ENCODE measurements at regions not wholly inside any gene's neighbourhood (a gene's known extent, or its start where the extent isn't known, plus 50 kb on each side); places are given as distances from the start of the nearest gene placed in this dataset.

DNA sequence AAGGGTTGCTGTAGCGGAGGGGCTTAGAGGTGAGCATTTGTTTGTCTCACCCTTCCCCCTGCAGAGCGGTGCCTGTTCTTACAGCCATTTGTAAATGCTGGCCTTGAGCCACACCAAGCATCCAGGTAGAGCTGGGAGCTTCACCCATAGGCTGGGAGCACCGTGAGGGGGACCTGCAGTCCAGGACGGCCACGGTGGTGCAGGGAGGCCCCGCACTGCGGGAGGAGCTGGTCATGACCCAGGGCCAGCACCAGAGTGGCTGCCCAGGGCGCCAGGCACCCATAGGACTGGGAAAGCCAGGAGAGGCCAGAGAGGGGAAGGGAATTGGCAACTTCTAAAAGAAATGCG is 197.3 kb upstream of the ADAMTS16 start:
- TF ChIP-seq POLR2AphosphoS5 (IDR thresholded peaks at IDR 0.05) (no peak), EP300 (IDR thresholded peaks at IDR 0.05) (no peak), POLR2A (IDR thresholded peaks at IDR 0.05; ENCODE audit: low read depth) (no peak)
- TF ChIP-seq, protein P1, sequence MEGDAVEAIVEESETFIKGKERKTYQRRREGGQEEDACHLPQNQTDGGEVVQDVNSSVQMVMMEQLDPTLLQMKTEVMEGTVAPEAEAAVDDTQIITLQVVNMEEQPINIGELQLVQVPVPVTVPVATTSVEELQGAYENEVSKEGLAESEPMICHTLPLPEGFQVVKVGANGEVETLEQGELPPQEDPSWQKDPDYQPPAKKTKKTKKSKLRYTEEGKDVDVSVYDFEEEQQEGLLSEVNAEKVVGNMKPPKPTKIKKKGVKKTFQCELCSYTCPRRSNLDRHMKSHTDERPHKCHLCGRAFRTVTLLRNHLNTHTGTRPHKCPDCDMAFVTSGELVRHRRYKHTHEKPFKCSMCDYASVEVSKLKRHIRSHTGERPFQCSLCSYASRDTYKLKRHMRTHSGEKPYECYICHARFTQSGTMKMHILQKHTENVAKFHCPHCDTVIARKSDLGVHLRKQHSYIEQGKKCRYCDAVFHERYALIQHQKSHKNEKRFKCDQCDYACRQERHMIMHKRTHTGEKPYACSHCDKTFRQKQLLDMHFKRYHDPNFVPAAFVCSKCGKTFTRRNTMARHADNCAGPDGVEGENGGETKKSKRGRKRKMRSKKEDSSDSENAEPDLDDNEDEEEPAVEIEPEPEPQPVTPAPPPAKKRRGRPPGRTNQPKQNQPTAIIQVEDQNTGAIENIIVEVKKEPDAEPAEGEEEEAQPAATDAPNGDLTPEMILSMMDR (IDR thresholded peaks at IDR 0.05) = no peak
- H3K36me3 ChIP-seq = no peaks in the 10 kb centered on the region
- no peak for DNase-seq (ENCODE audit: extremely low spot score)
- WGBS = 75% methylated on average over 9 of the region's 9 CpGs
- intact Hi-C loops (cut with DNase I) = no loop called here
- peaks cover 0 to 18% (median 0%) of the 10 kb centered on the region in 4 donors for H3K27me3 ChIP-seq
- peaks cover 0 to 4% (median 0%) of the 10 kb centered on the region in 4 donors for H3K4me1 ChIP-seq
- H3K4me3 ChIP-seq = no peak overlapping the region
- no peak overlapping the region for H3K27ac ChIP-seq (replicated peaks in 1 of 4)
- H3K9me3 ChIP-seq = no peaks in the 10 kb centered on the region

DNA sequence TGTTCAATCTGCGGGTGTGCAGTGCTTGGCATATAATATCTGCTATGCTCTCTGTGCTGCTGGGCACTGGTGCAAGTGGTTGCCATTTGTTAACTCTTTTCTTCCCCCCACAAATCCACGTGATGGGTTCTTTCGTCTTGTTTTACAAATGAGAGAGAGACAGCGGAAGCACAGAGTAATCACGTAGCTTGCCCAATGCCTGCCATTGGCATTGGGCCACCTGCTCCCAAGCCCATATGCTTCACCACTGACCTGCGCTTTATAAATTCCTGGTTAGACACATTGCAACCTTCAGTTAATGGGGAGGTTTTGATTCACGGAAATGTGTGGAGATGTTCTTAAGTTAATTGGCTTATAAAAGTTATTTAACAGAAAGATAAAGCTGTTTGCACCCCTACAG is 194.8 kb upstream of the ADAMTS16 start:
- TF ChIP-seq EP300 (IDR thresholded peaks at IDR 0.05) (no peak), POLR2AphosphoS5 (IDR thresholded peaks at IDR 0.05) (no peak), POLR2A (IDR thresholded peaks at IDR 0.05; ENCODE audit: low read depth) (no peak)
- TF ChIP-seq, protein P1 (IDR thresholded peaks at IDR 0.05) = no peak
- 83% methylated on average over 7 of the region's 7 CpGs for WGBS
- H3K9me3 ChIP-seq = no peaks in the 10 kb centered on the region
- no peak overlapping the region for H3K4me3 ChIP-seq
- intact Hi-C loops (cut with DNase I) = no loop called here
- no peaks in the 10 kb centered on the region for H3K36me3 ChIP-seq
- DNase-seq (ENCODE audit: extremely low spot score) = no peak
- H3K27me3 ChIP-seq = peaks cover 0 to 18% (median 0%) of the 10 kb centered on the region in 4 donors
- no peak overlapping the region for H3K27ac ChIP-seq (replicated peaks in 1 of 4)
- peaks cover 0 to 4% (median 0%) of the 10 kb centered on the region in 4 donors for H3K4me1 ChIP-seq

DNA sequence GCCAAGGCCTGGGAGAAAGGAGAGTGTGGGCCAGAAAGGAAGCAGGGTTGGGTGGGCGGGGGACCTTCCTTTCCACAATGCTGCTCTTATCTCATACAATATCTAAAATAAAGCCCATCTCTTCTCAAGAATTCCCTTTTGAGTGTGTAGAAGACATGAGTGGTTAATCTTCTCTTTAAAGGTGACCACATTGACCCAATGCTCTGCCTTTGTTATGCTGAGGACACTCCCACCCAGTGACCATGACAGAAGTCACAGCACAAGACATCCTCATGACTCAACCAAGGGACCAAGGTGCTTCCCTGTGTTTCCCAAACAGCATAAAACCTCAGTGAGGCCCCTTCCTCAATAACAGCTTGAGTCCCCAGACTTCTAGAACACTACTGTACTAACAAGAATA is 193.0 kb upstream of the ADAMTS16 start:
- Histone ChIP-seq H3K27ac (replicated peaks in 1 of 4) (no peak overlapping the region), H3K4me1 (peaks cover 0 to 2% (median 0%) of the 10 kb centered on the region in 4 donors), H3K27me3 (peaks cover 0 to 13% (median 0%) of the 10 kb centered on the region in 4 donors), H3K9me3 (no peaks in the 10 kb centered on the region), H3K4me3 (no peak overlapping the region), H3K36me3 (no peaks in the 10 kb centered on the region)
- WGBS = 89% methylated on average over 1 of the region's 1 CpG
- TF ChIP-seq, protein P1 (IDR thresholded peaks at IDR 0.05) = no peak
- TF ChIP-seq POLR2A (IDR thresholded peaks at IDR 0.05; ENCODE audit: low read depth) (no peak), EP300 (IDR thresholded peaks at IDR 0.05) (no peak), POLR2AphosphoS5 (IDR thresholded peaks at IDR 0.05) (no peak)
- DNase-seq (ENCODE audit: extremely low spot score) = peak; percentile 90
- intact Hi-C loops (cut with DNase I) = no loop called here

DNA sequence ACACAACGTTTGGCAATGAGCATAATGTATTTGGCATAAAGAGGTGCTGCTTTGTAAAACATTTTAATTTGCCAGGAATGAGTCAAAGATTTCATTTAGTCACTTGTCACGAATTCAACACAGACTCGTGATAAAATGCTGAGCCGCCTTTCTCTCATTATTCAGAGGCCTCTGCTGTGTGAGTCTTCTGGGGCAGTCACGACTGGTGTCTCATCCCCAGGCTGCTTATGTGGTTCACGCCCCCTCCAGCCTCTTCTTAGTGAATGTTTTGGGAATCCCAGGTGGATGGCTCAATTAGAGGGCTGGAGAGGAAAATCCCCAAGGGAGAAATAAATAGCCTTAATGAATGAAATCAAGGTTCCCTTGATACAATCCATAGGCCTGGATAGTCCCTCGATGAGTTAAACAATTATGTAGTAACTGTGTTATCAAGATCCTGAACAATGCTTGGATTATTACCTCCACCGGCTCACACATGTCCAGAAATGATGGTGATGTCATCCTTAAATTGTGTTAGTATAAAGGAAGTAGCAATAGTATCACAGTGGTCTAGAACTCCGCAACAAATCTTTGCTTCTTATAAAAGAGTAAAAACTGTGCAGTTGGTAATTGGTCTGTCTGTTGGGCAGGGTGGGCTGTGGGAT is 192.1 kb upstream of the ADAMTS16 start:
- no peak for DNase-seq (ENCODE audit: extremely low spot score)
- TF ChIP-seq EP300 (IDR thresholded peaks at IDR 0.05) = no peak
- TF ChIP-seq, protein P1 (IDR thresholded peaks at IDR 0.05) = no peak
- TF ChIP-seq POLR2AphosphoS5 (IDR thresholded peaks at IDR 0.05) = no peak
- TF ChIP-seq POLR2A (IDR thresholded peaks at IDR 0.05; ENCODE audit: low read depth) = no peak
- peaks cover 0 to 5% (median 0%) of the 10 kb centered on the region in 4 donors for H3K27me3 ChIP-seq

DNA sequence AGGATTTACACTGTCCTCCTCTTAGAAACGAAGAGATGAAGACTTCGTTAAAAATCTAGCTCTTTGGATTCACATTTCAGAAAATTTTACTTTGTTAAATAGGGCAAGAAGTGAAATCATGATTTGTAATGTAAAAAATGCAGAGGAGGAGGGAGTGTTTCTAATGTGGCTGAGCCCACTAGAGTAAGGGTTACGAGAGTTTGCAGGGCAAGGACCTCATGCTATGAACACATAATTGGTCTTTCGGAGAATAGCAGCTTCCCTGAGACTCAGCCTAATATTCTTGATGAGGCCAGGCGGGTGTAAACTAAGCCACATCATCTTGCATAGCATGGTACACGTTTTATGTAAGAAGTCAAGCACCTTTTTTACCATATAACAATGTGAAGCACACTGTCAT is 191.0 kb upstream of the ADAMTS16 start:
- H3K27me3 ChIP-seq = no peaks in the 10 kb centered on the region
- DNase-seq (ENCODE audit: extremely low spot score) = no peak
- no peaks in the 10 kb centered on the region for H3K9me3 ChIP-seq
- H3K4me1 ChIP-seq = no peaks in the 10 kb centered on the region
- no peak overlapping the region for H3K4me3 ChIP-seq
- H3K27ac ChIP-seq (replicated peaks in 1 of 4) = no peak overlapping the region
- WGBS = 66% methylated on average over 6 of the region's 6 CpGs
- intact Hi-C loops (cut with DNase I) = no loop called here
- no peaks in the 10 kb centered on the region for H3K36me3 ChIP-seq
- TF ChIP-seq, protein P1 (IDR thresholded peaks at IDR 0.05) = no peak
- TF ChIP-seq POLR2A (IDR thresholded peaks at IDR 0.05; ENCODE audit: low read depth) = no peak
- TF ChIP-seq EP300 (IDR thresholded peaks at IDR 0.05) = no peak
- no peak for TF ChIP-seq POLR2AphosphoS5 (IDR thresholded peaks at IDR 0.05)

More for the DNA sequence above, 192.1 kb upstream of the ADAMTS16 start:
- Histone ChIP-seq H3K36me3 (no peaks in the 10 kb centered on the region), H3K9me3 (no peaks in the 10 kb centered on the region), H3K4me3 (no peak overlapping the region), H3K4me1 (no peaks in the 10 kb centered on the region), H3K27ac (replicated peaks in 1 of 4) (no peak overlapping the region)
- 63% methylated on average over 9 of the region's 9 CpGs for WGBS
- intact Hi-C loops (cut with DNase I) = no loop called here
